SK-N-SH treated with all-trans-retinoic acid at 6 μM for 48 hours (cell line): ENCODE measurements at regions not wholly inside any gene's neighbourhood (a gene's known extent, or its start where the extent isn't known, plus 50 kb on each side); places are given as distances from the start of the nearest gene placed in this dataset.

Experiments used
- ARNTL ChIP-seq: fragments of 450-650 bp; formaldehyde crosslinking; IDR thresholded peaks from 2 replicates; pipeline ENCODE4 v1.5.0; 2020; ENCODE audit warnings: low read depth, mild to moderate bottlenecking, moderate library complexity, borderline replicate concordance
- CSDC2 ChIP-seq: fragments of 250-450 bp; sonication (Bioruptor Pico); IDR thresholded peaks from 2 replicates; pipeline ENCODE4 v1.5.0; 2020; ENCODE audit warnings: mild to moderate bottlenecking, moderate library complexity
- RARB ChIP-seq: fragments of 250-450 bp; sonication (Bioruptor Pico); IDR thresholded peaks from 2 replicates; pipeline ENCODE4 v1.8.0; 2021; ENCODE audit warnings: mild to moderate bottlenecking, moderate library complexity
- SNAI2 ChIP-seq: fragments of 250-450 bp; sonication (Bioruptor Pico); IDR thresholded peaks from 2 replicates; pipeline ENCODE4 v1.5.0; 2020; ENCODE audit warnings: mild to moderate bottlenecking, moderate library complexity
- TCF4 ChIP-seq: fragments of 250-450 bp; sonication (Bioruptor Pico); IDR thresholded peaks from 2 replicates; pipeline ENCODE4 v1.8.0; 2021; ENCODE audit warnings: mild to moderate bottlenecking, moderate library complexity, borderline replicate concordance
- ZFP30 ChIP-seq: fragments of 450-650 bp; formaldehyde crosslinking; IDR thresholded peaks from 2 replicates; pipeline ENCODE4 v1.5.0; 2022; ENCODE audit warnings: mild to moderate bottlenecking, moderate library complexity
- TF ChIP-seq, protein P1 (sequence below): fragments of 250-450 bp; sonication (Bioruptor Pico); IDR thresholded peaks from 2 replicates; pipeline ENCODE4 v1.5.1; 2021; ENCODE audit warnings: mild to moderate bottlenecking, moderate library complexity

DNA sequence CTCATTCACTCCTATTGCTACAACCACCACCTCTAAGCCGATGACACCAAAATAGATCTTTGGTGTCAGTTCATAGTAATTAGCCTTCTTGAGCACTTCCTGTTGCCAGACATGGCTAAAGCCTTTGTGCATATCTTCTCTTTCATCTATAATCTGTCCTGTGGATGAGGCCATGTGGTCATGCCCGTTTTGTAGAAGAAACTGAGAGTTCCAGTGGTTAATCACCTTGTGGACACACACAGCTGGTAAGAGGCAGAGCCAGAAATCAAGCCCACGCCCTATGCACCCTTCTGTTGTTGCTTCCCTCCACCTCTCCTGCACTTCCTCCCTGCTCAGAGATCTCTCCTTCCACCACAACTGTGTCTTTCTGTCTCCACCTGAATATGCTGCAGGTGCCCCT lies 285.1 kb upstream of the PFKP start:
- no peak for TF ChIP-seq CSDC2 (CRISPR knock-in tag)
- no peak for TF ChIP-seq ARNTL (CRISPR knock-in tag)
- TF ChIP-seq RARB (CRISPR knock-in tag), result no peak
- no peak for TF ChIP-seq TCF4 (CRISPR knock-in tag)
- TF ChIP-seq ZFP30, result no peak
- TF ChIP-seq SNAI2 (CRISPR knock-in tag), result no peak
- TF ChIP-seq, protein P1, sequence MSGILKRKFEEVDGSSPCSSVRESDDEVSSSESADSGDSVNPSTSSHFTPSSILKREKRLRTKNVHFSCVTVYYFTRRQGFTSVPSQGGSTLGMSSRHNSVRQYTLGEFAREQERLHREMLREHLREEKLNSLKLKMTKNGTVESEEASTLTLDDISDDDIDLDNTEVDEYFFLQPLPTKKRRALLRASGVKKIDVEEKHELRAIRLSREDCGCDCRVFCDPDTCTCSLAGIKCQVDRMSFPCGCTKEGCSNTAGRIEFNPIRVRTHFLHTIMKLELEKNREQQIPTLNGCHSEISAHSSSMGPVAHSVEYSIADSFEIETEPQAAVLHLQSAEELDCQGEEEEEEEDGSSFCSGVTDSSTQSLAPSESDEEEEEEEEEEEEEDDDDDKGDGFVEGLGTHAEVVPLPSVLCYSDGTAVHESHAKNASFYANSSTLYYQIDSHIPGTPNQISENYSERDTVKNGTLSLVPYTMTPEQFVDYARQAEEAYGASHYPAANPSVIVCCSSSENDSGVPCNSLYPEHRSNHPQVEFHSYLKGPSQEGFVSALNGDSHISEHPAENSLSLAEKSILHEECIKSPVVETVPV (CRISPR knock-in tag), result no peak
